ENCODE measurements at regions not wholly inside any gene's neighbourhood (a gene's known extent, or its start where the extent isn't known, plus 50 kb on each side); places are given as distances from the start of the nearest gene placed in this dataset.
"Not testable (repeated sequence)": the region's sequence is repeated elsewhere in the genome, so short reads cannot be mapped to it uniquely, and the experiment has no call there.

- Mint-ChIP-seq H3K4me1 (peaks cover 56% of the 10 kb centered on the region), H3K27ac (no peak overlapping the region), H3K27me3 (ENCODE audit: low read depth, poor library complexity) (peaks cover 3% of the 10 kb centered on the region), H3K4me3 (no peak overlapping the region), H3K9me3 (peaks cover 4% of the 10 kb centered on the region), H3K36me3 (ENCODE audit: low read depth) (no peaks in the 10 kb centered on the region)
- TF ChIP-seq, protein P1, sequence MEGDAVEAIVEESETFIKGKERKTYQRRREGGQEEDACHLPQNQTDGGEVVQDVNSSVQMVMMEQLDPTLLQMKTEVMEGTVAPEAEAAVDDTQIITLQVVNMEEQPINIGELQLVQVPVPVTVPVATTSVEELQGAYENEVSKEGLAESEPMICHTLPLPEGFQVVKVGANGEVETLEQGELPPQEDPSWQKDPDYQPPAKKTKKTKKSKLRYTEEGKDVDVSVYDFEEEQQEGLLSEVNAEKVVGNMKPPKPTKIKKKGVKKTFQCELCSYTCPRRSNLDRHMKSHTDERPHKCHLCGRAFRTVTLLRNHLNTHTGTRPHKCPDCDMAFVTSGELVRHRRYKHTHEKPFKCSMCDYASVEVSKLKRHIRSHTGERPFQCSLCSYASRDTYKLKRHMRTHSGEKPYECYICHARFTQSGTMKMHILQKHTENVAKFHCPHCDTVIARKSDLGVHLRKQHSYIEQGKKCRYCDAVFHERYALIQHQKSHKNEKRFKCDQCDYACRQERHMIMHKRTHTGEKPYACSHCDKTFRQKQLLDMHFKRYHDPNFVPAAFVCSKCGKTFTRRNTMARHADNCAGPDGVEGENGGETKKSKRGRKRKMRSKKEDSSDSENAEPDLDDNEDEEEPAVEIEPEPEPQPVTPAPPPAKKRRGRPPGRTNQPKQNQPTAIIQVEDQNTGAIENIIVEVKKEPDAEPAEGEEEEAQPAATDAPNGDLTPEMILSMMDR (IDR thresholded peaks at IDR 0.05): no peak
- no peak for DNase-seq
Measured at GRCh38 chr2:392181-392925, 104.5 kb upstream of the ALKAL2 start.

DNA sequence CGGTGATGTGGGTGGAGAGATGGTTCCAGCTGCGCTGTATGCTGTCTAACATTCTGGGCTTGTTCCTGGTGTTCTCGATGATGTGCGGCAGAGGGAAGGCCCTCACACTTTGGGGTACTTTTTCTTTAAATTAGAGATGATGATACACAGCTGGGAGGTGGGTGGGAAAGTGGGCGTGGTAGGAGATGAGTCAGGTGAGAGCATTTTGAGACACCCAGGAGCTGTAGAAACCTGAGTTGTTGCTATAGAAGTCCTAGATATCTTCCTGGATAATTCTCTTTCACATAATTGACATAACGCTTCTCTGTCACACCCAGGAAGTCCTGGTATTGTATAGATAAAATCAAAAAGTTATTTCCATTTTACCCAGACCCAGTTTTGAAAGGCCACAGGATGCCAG is 103.8 kb upstream of the ALKAL2 start:
- Mint-ChIP-seq H3K27ac (no peak overlapping the region), H3K4me3 (no peak overlapping the region), H3K27me3 (ENCODE audit: low read depth, poor library complexity) (peaks cover 3% of the 10 kb centered on the region), H3K9me3 (peaks cover 4% of the 10 kb centered on the region), H3K36me3 (ENCODE audit: low read depth) (no peaks in the 10 kb centered on the region), H3K4me1 (peaks cover 54% of the 10 kb centered on the region)
- TF ChIP-seq, protein P1 (IDR thresholded peaks at IDR 0.05): no peak
- DNase-seq: no peak

- Mint-ChIP-seq H3K36me3 (ENCODE audit: low read depth) (no peaks in the 10 kb centered on the region), H3K27me3 (ENCODE audit: low read depth, poor library complexity) (peaks cover 3% of the 10 kb centered on the region), H3K9me3 (peaks cover 4% of the 10 kb centered on the region), H3K4me3 (no peak overlapping the region), H3K27ac (no peak overlapping the region), H3K4me1 (peaks cover 53% of the 10 kb centered on the region)
- TF ChIP-seq, protein P1 (IDR thresholded peaks at IDR 0.05): no peak
- no peak for DNase-seq
Measured at GRCh38 chr2:390959-391358, 103.1 kb upstream of the ALKAL2 start.

- not testable (repeated sequence) for H3K4me3 Mint-ChIP-seq; H3K9me3 Mint-ChIP-seq; H3K27ac Mint-ChIP-seq; DNase-seq; H3K27me3 Mint-ChIP-seq (ENCODE audit: low read depth, poor library complexity); H3K36me3 Mint-ChIP-seq (ENCODE audit: low read depth)
- peaks cover 55% of the 10 kb centered on the region for H3K4me1 Mint-ChIP-seq
Measured at GRCh38 chr2:389985-390384, 102.1 kb upstream of the ALKAL2 start.

DNA sequence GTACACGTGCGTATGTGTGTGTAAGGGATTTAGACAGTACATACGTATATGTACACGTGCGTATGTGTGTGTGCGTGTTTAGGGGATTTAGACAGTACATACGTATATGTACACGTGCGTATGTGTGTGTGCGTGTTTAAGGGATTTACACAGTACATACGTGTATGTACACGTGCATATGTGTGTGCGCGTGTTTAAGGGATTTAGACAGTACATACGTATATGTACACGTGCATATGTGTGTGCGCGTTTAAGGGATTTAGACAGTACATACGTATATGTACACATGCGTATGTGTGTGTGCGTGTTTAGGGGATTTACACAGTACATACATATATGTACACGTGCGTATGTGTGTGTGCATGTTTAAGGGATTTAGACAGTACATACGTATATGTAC is 100.9 kb upstream of the ALKAL2 start:
- not testable (repeated sequence) for DNase-seq; H3K27me3 Mint-ChIP-seq (ENCODE audit: low read depth, poor library complexity); H3K4me3 Mint-ChIP-seq; H3K9me3 Mint-ChIP-seq; H3K27ac Mint-ChIP-seq; H3K36me3 Mint-ChIP-seq (ENCODE audit: low read depth)
- H3K4me1 Mint-ChIP-seq: peaks cover 53% of the 10 kb centered on the region

DNA sequence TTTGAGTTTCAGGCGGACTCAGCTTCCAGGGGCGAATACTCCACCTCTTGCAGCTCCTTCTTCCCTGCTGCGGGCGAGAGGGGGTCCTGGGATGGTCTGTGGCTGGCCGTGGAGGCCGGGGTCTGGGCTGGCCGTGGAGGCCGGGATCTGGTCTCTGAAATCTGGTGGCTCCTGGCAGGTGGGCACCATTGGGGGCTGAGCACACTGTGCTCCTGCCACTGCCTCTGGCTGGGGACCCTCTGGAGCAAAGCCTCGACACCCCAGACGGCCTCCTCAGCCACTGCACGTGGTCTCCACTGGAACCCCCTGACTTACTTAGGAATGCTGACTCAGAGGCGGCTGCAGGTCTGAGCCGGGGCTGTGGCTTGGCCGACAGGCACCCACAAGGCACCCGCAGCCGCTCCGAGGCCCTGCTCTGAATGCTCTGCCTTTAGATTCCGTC is 100.1 kb upstream of the ALKAL2 start:
- H3K27ac Mint-ChIP-seq: peak overlapping the region; percentile 39
- H3K36me3 Mint-ChIP-seq (ENCODE audit: low read depth): no peaks in the 10 kb centered on the region
- no peak overlapping the region for H3K4me3 Mint-ChIP-seq
- H3K9me3 Mint-ChIP-seq: peaks cover 4% of the 10 kb centered on the region
- DNase-seq: no peak
- peaks cover 47% of the 10 kb centered on the region for H3K4me1 Mint-ChIP-seq
- peaks cover 5% of the 10 kb centered on the region for H3K27me3 Mint-ChIP-seq (ENCODE audit: low read depth, poor library complexity)
- TF ChIP-seq, protein P1 (IDR thresholded peaks at IDR 0.05): no peak

All from nephron progenitor cell (in vitro differentiated cells).